Osteocyte (in vitro differentiated cells): ENCODE measurements at regions not wholly inside any gene's neighbourhood (a gene's known extent, or its start where the extent isn't known, plus 50 kb on each side); places are given as distances from the start of the nearest gene placed in this dataset.

Experiments
- DNase-seq: peaks from one replicate; pipeline ENCODE4 v3.0.0; 2021; ENCODE audit warnings: mixed read lengths; ENCODE audit not compliant: unreplicated experiment; ENCODE audit errors: extremely low spot score
- H3K27ac Mint-ChIP-seq: one replicate; pipeline ENCODE4 v1.8.0; 2021; ENCODE audit warnings: mild to moderate bottlenecking, mixed read lengths; ENCODE audit not compliant: unreplicated experiment
- H3K27me3 Mint-ChIP-seq: one replicate; pipeline ENCODE4 v1.8.0; 2021; ENCODE audit warnings: mixed read lengths; ENCODE audit not compliant: unreplicated experiment
- H3K36me3 Mint-ChIP-seq: one replicate; pipeline ENCODE4 v1.8.0; 2021; ENCODE audit warnings: mixed read lengths; ENCODE audit not compliant: unreplicated experiment
- H3K4me1 Mint-ChIP-seq: one replicate; pipeline ENCODE4 v1.8.0; 2021; ENCODE audit warnings: mixed read lengths; ENCODE audit not compliant: unreplicated experiment
- H3K4me3 Mint-ChIP-seq: one replicate; pipeline ENCODE4 v1.8.0; 2021; ENCODE audit warnings: mild to moderate bottlenecking, moderate library complexity, mixed read lengths; ENCODE audit not compliant: unreplicated experiment
- H3K9me3 Mint-ChIP-seq: one replicate; pipeline ENCODE4 v1.8.0; 2021; ENCODE audit warnings: mixed read lengths; ENCODE audit not compliant: unreplicated experiment
- TF ChIP-seq, protein P1 (sequence below): fragments of 200-600 bp; sonication (generic); IDR thresholded peaks from 2 replicates; pipeline ENCODE4 v1.5.0; 2021; ENCODE audit warnings: antibody characterized with exemption, mild to moderate bottlenecking, moderate library complexity

DNA sequence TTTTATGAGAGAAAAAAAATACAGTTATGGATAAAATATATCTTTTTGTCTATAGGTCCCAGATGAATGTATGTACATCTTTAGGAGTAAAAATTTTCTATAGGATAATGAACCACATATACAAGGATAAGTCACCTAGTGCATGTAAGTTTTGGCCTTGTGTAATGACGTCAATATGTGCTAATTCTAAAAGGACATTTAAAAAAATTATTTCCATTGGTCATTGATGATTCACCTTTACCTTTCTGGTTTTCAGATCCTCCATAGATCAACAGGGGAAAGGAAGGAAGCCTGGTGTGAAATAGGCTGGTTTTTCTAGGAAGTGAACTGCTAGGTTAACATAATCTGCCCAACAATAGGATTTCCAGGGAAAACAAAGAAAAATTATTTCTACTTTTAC is 684.3 kb upstream of the SOX9 start:
- H3K36me3 Mint-ChIP-seq: no peaks in the 10 kb centered on the region
- peaks cover 45% of the 10 kb centered on the region for H3K4me1 Mint-ChIP-seq
- TF ChIP-seq, protein P1, sequence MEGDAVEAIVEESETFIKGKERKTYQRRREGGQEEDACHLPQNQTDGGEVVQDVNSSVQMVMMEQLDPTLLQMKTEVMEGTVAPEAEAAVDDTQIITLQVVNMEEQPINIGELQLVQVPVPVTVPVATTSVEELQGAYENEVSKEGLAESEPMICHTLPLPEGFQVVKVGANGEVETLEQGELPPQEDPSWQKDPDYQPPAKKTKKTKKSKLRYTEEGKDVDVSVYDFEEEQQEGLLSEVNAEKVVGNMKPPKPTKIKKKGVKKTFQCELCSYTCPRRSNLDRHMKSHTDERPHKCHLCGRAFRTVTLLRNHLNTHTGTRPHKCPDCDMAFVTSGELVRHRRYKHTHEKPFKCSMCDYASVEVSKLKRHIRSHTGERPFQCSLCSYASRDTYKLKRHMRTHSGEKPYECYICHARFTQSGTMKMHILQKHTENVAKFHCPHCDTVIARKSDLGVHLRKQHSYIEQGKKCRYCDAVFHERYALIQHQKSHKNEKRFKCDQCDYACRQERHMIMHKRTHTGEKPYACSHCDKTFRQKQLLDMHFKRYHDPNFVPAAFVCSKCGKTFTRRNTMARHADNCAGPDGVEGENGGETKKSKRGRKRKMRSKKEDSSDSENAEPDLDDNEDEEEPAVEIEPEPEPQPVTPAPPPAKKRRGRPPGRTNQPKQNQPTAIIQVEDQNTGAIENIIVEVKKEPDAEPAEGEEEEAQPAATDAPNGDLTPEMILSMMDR: no peak
- no peaks in the 10 kb centered on the region for H3K9me3 Mint-ChIP-seq
- no peak overlapping the region for H3K27ac Mint-ChIP-seq
- no peak for DNase-seq
- H3K4me3 Mint-ChIP-seq: no peak overlapping the region
- H3K27me3 Mint-ChIP-seq: no peaks in the 10 kb centered on the region

DNA sequence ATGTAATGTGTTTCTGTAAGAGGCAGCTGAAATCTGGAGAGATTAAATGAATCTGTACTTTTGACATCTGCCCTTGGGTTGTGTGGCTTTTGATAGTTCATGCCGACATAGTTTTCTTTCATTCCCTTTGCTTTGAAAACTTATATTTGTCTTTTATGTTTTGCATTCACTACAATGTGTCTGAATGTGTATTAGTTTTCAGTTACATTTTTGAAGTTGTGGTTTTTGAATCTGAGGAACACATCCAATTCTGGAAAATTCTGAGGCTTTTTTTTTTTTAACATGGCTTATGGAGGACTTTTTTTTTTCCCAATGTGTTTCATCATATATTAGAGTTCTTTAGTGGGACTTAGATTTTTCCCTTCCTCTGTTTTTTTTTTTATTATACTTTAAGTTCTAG is 683.7 kb upstream of the SOX9 start:
- Mint-ChIP-seq H3K27ac (peak overlapping the region; percentile 52), H3K9me3 (no peaks in the 10 kb centered on the region), H3K27me3 (no peaks in the 10 kb centered on the region), H3K4me1 (peaks cover 43% of the 10 kb centered on the region), H3K36me3 (no peaks in the 10 kb centered on the region), H3K4me3 (no peak overlapping the region)
- no peak for DNase-seq
- TF ChIP-seq, protein P1: no peak

DNA sequence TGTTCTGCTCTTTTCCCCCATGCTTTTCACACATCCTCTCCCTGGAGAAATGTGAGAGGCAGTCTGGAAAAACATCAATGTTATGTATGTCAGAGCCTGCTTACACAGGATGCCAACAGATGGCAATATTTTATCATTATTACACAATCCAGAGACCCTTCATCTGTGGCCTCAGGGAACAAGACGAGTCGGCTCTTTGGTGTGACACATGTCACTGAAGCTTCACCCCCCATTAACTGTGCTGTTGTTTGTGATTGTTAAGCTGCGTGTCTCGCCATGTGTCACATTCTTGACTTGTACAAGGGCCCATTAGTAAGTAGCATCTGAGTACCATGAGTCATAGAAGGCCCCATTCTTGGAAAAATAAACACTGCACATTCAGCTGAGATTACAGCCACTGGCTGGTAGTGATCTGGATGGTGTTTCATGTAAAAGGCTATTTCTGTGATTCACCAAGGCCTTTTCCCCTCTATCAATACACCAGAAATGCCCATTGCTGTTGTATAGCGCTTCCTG is 682.1 kb upstream of the SOX9 start:
- Mint-ChIP-seq H3K36me3 (no peaks in the 10 kb centered on the region), H3K9me3 (no peaks in the 10 kb centered on the region), H3K4me3 (no peak overlapping the region), H3K4me1 (peaks cover 41% of the 10 kb centered on the region), H3K27ac (peak overlapping the region; percentile 86), H3K27me3 (no peaks in the 10 kb centered on the region)
- TF ChIP-seq, protein P1: peak; percentile 32
- no peak for DNase-seq

DNA sequence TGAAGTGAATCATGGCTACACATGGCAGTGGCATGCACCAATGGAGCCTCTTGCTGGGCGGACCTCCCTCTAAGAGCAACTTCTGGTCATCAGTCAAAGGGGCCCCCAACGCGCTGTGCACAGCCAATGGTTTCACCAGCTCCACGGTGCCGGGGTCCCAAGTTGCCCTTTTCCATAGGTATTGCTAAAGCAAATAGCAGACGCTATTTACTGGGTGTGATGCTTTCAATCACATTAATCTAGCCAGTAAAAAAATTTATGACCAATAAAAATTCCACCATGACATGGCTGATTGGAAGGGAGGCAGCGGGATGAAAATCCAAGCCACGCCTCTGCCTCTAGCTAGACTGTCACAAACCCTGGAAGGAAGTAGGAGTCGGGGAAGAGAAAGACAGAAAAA is 680.3 kb upstream of the SOX9 start:
- Mint-ChIP-seq H3K4me1 (peaks cover 47% of the 10 kb centered on the region), H3K27ac (no peak overlapping the region), H3K9me3 (no peaks in the 10 kb centered on the region), H3K27me3 (no peaks in the 10 kb centered on the region), H3K36me3 (no peaks in the 10 kb centered on the region), H3K4me3 (no peak overlapping the region)
- TF ChIP-seq, protein P1: no peak
- DNase-seq: no peak

DNA sequence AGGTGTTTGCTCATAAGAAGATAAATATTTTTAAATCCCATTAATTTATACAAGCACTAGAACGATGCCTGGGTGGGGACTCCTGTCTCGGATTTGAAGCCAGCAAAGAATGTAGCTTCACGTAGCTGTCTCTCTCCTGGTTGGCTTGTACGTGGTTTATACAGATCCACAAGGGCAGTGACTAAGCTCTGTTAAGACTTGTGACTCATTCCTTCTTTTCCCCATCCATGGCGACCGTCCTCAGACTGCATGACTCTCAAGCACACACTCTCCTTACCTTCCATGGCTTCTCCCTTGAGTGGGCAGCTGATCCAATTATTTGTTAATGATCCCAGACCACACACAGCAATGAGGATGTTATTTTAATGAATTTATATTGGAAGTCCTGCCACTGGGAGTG is 679.7 kb upstream of the SOX9 start:
- Mint-ChIP-seq H3K27ac (no peak overlapping the region), H3K27me3 (no peaks in the 10 kb centered on the region), H3K4me1 (peaks cover 47% of the 10 kb centered on the region), H3K4me3 (no peak overlapping the region), H3K9me3 (no peaks in the 10 kb centered on the region), H3K36me3 (no peaks in the 10 kb centered on the region)
- DNase-seq: no peak
- TF ChIP-seq, protein P1: no peak
